HG03159 (cell line): ENCODE measurements at regions not wholly inside any gene's neighbourhood (a gene's known extent, or its start where the extent isn't known, plus 50 kb on each side); places are given as distances from the start of the nearest gene placed in this dataset.

Source experiments
- ATAC-seq: cut with Tn5 transposase; IDR thresholded peaks from one replicate; pipeline ENCODE4 v1.9.1; 2021; ENCODE audit warnings: mild to moderate bottlenecking, moderate library complexity; ENCODE audit not compliant: unreplicated experiment

- no peak for ATAC-seq
Measured at GRCh38 chr18:78021196-78021595, 771.5 kb downstream of the GALR1 start.

GRCh38 chr18:78031589-78031988 lies 781.9 kb downstream of the GALR1 start:
- ATAC-seq = no peak

GRCh38 chr18:78031991-78032390 lies 782.3 kb downstream of the GALR1 start:
- ATAC-seq = no peak

GRCh38 chr18:78032574-78032973 lies 782.9 kb downstream of the GALR1 start:
- no peak for ATAC-seq

- ATAC-seq = no peak
Measured at GRCh38 chr18:78034755-78035154, 785.1 kb downstream of the GALR1 start.

- ATAC-seq = no peak
Measured at GRCh38 chr18:78041218-78041617, 791.6 kb downstream of the GALR1 start.

- ATAC-seq = no peak
Measured at GRCh38 chr18:78046631-78047030, 797.0 kb downstream of the GALR1 start.

- ATAC-seq = no peak
Measured at GRCh38 chr18:78049281-78049680, 799.6 kb downstream of the GALR1 start.

- ATAC-seq = no peak
Measured at GRCh38 chr18:78054801-78055200, 805.2 kb downstream of the GALR1 start.

- ATAC-seq = no peak
Measured at GRCh38 chr18:78056011-78056410, 806.4 kb downstream of the GALR1 start.

- ATAC-seq = no peak
Measured at GRCh38 chr18:78069784-78070664, 820.4 kb downstream of the GALR1 start.

- ATAC-seq = no peak
Measured at GRCh38 chr18:78071166-78071710, 821.6 kb downstream of the GALR1 start.

- ATAC-seq = no peak
Measured at GRCh38 chr18:78071776-78072175, 822.1 kb downstream of the GALR1 start.

GRCh38 chr18:78072375-78072774 lies 822.7 kb downstream of the GALR1 start:
- no peak for ATAC-seq

- ATAC-seq = no peak
Measured at GRCh38 chr18:78073275-78073674, 823.6 kb downstream of the GALR1 start.

- no peak for ATAC-seq
Measured at GRCh38 chr18:78074400-78075020, 824.9 kb downstream of the GALR1 start.

GRCh38 chr18:78080081-78080480 lies 830.4 kb downstream of the GALR1 start:
- ATAC-seq = no peak

GRCh38 chr18:78080761-78081160 lies 831.1 kb downstream of the GALR1 start:
- no peak for ATAC-seq

GRCh38 chr18:78082816-78083215 lies 833.2 kb downstream of the GALR1 start:
- no peak for ATAC-seq

- no peak for ATAC-seq
Measured at GRCh38 chr18:78085241-78086185, 835.9 kb downstream of the GALR1 start.

GRCh38 chr18:78086931-78087330 lies 837.3 kb downstream of the GALR1 start:
- no peak for ATAC-seq
